Naive B cell (primary cell): ENCODE measurements at regions not wholly inside any gene's neighbourhood (a gene's known extent, or its start where the extent isn't known, plus 50 kb on each side); places are given as distances from the start of the nearest gene placed in this dataset.

Experiments used
- ATAC-seq, 2 donors: fragments of 150-1000 bp; cut with Tn5 transposase; 2 replicates each; pipeline ENCODE4 v1.10.0; 2021; ENCODE audit warnings: low read depth in 2 of 2, mild to moderate bottlenecking in 2 of 2, moderate library complexity in 2 of 2
- DNase-seq: peaks from one replicate; pipeline ENCODE4 v3.0.0; 2022
- H3K27ac Mint-ChIP-seq, 6 donors: one replicate each; pipeline ENCODE4 v1.8.0; 2020 to 2022; ENCODE audit warnings: mild to moderate bottlenecking in 6 of 6, mixed read lengths in 6 of 6, moderate library complexity in 5 of 6, inconsistent platforms in 2 of 6
- H3K27me3 Mint-ChIP-seq, 3 donors: one replicate each; pipeline ENCODE4 v1.8.0; 2021 to 2022; ENCODE audit warnings: mixed read lengths in 3 of 3, mild to moderate bottlenecking in 1 of 3
- H3K36me3 Mint-ChIP-seq, 2 donors: one replicate each; pipeline ENCODE4 v1.8.0; 2020 to 2022; ENCODE audit warnings: mixed read lengths in 2 of 2, inconsistent platforms in 1 of 2, mild to moderate bottlenecking in 1 of 2
- H3K4me1 Mint-ChIP-seq, 3 donors: one replicate each; pipeline ENCODE4 v1.8.0; 2020 to 2022; ENCODE audit warnings: mixed read lengths in 3 of 3, inconsistent platforms in 1 of 3, mild to moderate bottlenecking in 1 of 3, moderate library complexity in 1 of 3
- H3K4me3 Mint-ChIP-seq, 8 donors: one replicate each; pipeline ENCODE4 v1.8.0; 2020 to 2022; ENCODE audit warnings: mild to moderate bottlenecking in 8 of 8, mixed read lengths in 8 of 8, moderate library complexity in 8 of 8, inconsistent platforms in 2 of 8
- H3K9me3 Mint-ChIP-seq, 7 donors: one replicate each; pipeline ENCODE4 v1.8.0; 2020 to 2022; ENCODE audit warnings: mixed read lengths in 7 of 7, mild to moderate bottlenecking in 5 of 7, inconsistent platforms in 2 of 7, moderate library complexity in 1 of 7

DNA sequence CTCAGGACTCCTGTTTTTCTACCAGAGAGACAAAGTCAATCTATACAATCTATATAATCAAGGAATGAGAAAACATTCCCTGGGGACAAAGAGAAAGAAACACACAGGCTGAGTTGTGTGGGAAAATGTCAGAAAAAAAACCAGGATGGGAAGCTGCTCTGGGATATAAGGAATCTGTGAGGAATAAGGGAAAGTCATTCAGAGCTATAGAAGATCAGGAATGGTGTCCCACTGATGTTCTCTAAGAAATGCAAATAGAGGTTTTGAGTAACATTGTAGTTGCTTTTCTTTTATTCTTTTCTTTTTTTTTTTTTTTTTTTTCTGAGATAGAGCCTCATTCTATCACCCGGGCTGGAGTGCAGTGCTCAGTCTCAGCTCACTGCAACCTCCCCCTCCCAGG is 605.9 kb upstream of the KLF4 start:
- Mint-ChIP-seq H3K36me3 (peaks cover 0 to 1% of the 10 kb centered on the region in 2 donors), H3K27ac (peak overlapping the region in 3 of 6 donors; percentile 21 to 30 (median 22)), H3K4me3 (no peak overlapping the region), H3K9me3 (peaks cover 0 to 10% (median 0%) of the 10 kb centered on the region in 7 donors), H3K27me3 (peaks cover 0 to 5% (median 2%) of the 10 kb centered on the region in 3 donors), H3K4me1 (no peaks in the 10 kb centered on the region)
- DNase-seq, result no peak
- no peak for ATAC-seq

DNA sequence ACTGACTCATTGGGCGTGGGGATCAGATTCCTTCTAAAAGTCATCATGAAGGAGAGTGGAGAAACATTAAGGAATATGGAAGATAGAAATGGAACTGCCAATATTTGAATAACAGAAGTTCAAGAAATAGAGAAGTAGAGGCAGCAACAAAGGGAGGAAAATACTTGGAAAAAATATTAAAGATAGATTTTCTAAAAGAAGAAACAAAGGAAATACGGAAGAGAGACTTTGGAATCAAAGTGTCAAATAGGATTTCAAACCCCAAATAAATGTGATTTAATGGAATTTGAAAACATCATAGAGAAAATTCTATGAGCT is 605.1 kb upstream of the KLF4 start:
- DNase-seq, result no peak
- Mint-ChIP-seq H3K27ac (no peak overlapping the region), H3K9me3 (peaks cover 0 to 10% (median 2%) of the 10 kb centered on the region in 7 donors), H3K4me3 (no peak overlapping the region), H3K36me3 (peaks cover 0 to 4% of the 10 kb centered on the region in 2 donors), H3K27me3 (peaks cover 0 to 4% (median 3%) of the 10 kb centered on the region in 3 donors), H3K4me1 (no peaks in the 10 kb centered on the region)
- ATAC-seq, result no peak

DNA sequence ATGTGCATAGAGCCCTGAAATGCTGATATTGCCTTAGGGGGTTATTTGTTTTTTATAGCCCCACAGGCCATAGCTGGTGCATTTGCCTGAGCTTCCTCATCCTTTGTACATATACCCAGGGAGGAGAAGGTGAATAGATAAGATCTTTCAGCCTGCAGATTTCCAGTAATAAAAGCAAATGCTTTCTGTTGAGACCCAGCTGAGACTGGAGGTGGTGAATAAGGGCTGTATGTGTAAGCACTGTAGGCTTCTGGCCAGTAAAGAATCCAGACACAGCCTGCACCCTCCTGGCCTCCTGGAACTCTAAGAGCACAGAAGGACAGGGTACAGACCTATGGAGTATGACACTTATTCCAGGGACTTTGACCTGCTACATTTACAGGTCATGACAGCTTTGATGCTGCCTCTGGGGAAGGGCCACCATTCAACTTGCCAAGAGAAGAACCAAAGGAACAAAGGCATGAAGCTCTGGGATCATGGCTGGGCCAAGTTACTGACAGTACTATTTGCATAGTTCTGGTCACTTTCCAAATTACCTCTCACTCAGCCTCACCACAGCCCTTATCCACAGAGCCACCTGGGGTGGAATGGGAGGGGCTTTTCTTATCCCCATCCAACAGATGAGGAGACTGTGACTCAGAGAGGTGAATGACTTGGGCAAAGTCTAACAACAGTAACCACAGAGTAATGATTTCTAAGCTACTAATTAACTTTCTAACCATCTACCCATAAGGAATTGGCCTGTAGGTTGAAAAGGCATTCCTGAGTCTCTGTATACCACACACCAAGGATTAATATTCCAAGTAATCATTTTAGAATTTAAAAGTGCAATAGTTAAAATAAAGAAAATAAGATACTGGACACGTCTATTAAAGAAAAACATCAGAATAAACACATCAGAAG is 604.5 kb upstream of the KLF4 start:
- no peak overlapping the region for H3K4me3 Mint-ChIP-seq
- peaks cover 0 to 10% (median 5%) of the 10 kb centered on the region in 7 donors for H3K9me3 Mint-ChIP-seq
- H3K27ac Mint-ChIP-seq, result no peak overlapping the region
- ATAC-seq, result no peak
- peaks cover 0 to 6% of the 10 kb centered on the region in 2 donors for H3K36me3 Mint-ChIP-seq
- peaks cover 1 to 9% (median 5%) of the 10 kb centered on the region in 3 donors for H3K27me3 Mint-ChIP-seq
- no peaks in the 10 kb centered on the region for H3K4me1 Mint-ChIP-seq
- no peak for DNase-seq

DNA sequence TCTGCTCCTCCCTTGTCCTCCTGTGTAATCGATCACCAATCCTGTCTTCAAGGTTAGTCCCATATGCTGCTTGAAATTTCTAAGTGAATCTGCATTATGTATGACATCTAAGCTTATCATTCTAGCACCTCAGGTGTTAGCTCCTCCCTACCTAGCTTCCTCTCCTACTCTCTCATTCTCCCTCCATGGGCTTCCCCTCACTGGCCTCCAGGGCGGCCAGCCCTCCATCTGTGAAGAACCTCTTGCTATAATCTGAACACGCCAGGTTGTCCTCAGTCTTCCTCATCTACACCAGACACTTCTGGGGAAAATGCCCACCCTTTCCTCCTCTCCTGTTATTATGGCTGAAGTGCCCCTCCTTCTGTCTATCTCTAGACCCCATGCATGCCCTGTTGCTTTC is 599.3 kb upstream of the KLF4 start:
- DNase-seq (no peak), ATAC-seq (no peak)
- H3K4me1 Mint-ChIP-seq, result no peaks in the 10 kb centered on the region
- peaks cover 0 to 12% of the 10 kb centered on the region in 2 donors for H3K36me3 Mint-ChIP-seq
- peak overlapping the region in 1 of 8 donors; percentile 31 for H3K4me3 Mint-ChIP-seq
- H3K27me3 Mint-ChIP-seq, result peaks cover 7 to 19% (median 19%) of the 10 kb centered on the region in 3 donors
- peak overlapping the region in 2 of 6 donors; percentile 20 to 45 for H3K27ac Mint-ChIP-seq
- peaks cover 0 to 13% (median 6%) of the 10 kb centered on the region in 7 donors for H3K9me3 Mint-ChIP-seq

DNA sequence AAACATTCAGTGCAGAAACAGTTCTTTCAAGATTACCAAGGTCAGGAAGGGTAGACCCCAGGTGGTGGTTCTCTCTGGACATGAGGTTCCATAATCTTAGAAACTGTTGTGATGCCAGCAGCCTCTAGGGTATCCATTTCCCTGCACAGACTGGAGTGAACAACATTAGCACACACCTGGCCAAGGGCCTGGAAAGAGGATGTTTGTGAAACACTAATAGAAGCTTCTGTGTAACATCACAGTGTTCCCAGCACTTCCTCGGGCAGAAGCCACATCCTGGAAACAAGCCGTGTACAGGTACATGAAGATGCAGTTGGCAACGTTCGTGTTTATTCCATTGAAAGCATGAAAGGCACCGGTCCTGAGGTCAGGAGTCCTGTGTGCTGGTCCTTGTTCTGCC is 598.2 kb upstream of the KLF4 start:
- Mint-ChIP-seq H3K27me3 (peaks cover 11 to 26% (median 19%) of the 10 kb centered on the region in 3 donors), H3K36me3 (peaks cover 0 to 12% of the 10 kb centered on the region in 2 donors), H3K9me3 (peaks cover 0 to 17% (median 4%) of the 10 kb centered on the region in 7 donors), H3K4me3 (no peak overlapping the region), H3K27ac (no peak overlapping the region), H3K4me1 (no peaks in the 10 kb centered on the region)
- DNase-seq (no peak), ATAC-seq (no peak)

DNA sequence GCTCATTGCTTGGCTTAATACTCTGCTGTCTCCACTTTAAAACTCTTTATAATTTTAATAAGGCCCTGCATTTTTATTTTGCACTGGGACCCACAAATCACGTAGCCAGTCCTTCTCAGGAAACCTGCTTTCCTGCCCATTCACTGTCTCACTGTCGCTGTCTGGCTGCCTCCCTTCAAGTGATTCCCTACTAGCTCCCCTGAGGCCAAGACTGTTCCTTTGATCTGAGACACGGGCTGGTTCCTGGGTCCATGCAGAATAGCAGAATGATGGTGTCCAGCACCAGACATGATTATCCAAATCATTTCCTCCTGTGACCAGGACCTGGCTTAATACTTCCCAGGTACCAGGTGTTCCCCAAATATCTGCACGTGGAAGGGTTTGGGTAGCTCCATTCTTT is 597.1 kb upstream of the KLF4 start:
- Mint-ChIP-seq H3K9me3 (peaks cover 0 to 17% (median 2%) of the 10 kb centered on the region in 7 donors), H3K27ac (peak overlapping the region in 1 of 6 donors; percentile 52), H3K27me3 (peaks cover 11 to 26% (median 19%) of the 10 kb centered on the region in 3 donors), H3K4me1 (no peaks in the 10 kb centered on the region), H3K36me3 (peaks cover 0 to 12% of the 10 kb centered on the region in 2 donors), H3K4me3 (no peak overlapping the region)
- ATAC-seq, result no peak
- no peak for DNase-seq

DNA sequence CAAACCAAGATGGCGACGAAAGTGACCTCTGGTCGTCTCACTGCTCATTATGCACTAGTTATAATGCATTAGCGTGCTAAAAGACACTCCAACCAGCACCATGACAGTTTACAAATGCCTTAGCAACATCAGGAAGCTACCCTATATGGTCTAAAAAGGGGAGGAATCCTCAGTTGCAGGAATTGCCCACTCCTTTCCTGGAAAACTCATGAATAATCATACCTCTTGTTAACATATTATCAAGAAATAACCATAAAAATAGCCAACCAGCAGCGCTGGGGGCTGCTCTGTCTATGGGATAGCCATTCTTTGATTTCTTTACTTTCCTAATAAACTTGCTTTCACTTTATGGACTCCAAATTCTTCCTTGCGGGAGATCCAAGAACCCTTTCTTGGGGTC is 595.7 kb upstream of the KLF4 start:
- Mint-ChIP-seq H3K4me1 (no peaks in the 10 kb centered on the region), H3K27ac (no peak overlapping the region), H3K36me3 (peaks cover 0 to 12% of the 10 kb centered on the region in 2 donors), H3K9me3 (peaks cover 0 to 17% (median 2%) of the 10 kb centered on the region in 7 donors), H3K27me3 (peaks cover 11 to 26% (median 19%) of the 10 kb centered on the region in 3 donors), H3K4me3 (no peak overlapping the region)
- ATAC-seq, result no peak
- DNase-seq, result no peak

DNA sequence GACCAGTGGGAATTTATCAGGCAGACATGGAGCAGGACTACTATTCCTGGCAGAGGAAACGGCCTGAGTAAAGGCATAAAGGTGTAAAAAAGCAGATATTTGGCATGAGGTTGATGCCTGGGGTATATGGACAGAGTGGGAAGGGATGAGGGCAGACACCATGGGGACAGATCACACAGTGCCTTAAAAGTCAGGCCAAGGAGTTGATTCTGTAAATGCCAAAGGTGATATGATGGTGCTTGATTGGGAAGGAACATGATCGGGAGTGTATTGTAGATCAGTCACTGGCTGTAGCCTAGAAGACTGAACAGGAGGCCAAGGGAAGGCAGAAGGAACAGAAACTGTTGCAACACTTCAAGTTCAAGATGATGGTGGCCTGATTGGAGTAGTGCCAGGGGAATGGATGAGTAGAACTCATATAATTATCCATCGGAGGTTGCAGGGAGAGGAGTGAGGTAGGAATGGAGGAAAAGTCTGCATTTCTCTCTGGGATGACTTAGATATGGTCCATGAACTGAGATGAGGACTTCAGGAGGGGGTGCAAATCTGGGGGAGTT is 594.3 kb upstream of the KLF4 start:
- H3K4me3 Mint-ChIP-seq, result no peak overlapping the region
- H3K27me3 Mint-ChIP-seq, result peaks cover 8 to 17% (median 14%) of the 10 kb centered on the region in 3 donors
- peaks cover 0 to 7% of the 10 kb centered on the region in 2 donors for H3K36me3 Mint-ChIP-seq
- H3K4me1 Mint-ChIP-seq, result no peaks in the 10 kb centered on the region
- ATAC-seq (no peak), DNase-seq (no peak)
- H3K9me3 Mint-ChIP-seq, result peaks cover 0 to 11% (median 2%) of the 10 kb centered on the region in 7 donors
- H3K27ac Mint-ChIP-seq, result peak overlapping the region in 2 of 6 donors; percentile 1 to 42

DNA sequence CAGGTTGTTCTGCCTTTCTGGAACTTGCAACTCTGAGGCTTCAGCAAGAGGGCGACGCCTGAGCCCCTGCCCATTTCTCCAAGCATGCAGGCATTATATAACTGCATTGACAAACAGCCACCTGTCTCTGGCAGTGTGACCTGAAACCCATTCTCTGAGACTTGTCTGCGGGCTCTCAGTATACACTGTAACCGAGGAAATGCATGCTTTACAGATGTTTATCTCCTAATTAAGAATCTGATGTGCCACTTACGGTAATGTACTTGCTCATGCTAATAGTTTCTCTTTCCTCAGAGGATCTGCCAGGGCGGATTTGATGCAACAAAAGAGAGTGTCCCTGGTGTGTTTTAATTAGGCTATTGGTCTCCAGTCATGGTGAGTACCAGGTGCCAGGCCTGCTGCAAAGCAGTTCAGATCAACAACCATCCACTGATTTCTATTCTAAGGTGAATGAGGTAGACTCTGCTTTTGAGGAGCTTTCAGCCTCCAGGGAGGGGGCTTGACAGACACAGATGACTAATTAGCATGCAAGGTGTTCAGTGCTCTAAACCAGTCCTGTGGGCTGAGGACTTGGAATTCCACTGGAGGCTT is 593.7 kb upstream of the KLF4 start:
- H3K36me3 Mint-ChIP-seq, result peaks cover 0 to 7% of the 10 kb centered on the region in 2 donors
- DNase-seq, result no peak

DNA sequence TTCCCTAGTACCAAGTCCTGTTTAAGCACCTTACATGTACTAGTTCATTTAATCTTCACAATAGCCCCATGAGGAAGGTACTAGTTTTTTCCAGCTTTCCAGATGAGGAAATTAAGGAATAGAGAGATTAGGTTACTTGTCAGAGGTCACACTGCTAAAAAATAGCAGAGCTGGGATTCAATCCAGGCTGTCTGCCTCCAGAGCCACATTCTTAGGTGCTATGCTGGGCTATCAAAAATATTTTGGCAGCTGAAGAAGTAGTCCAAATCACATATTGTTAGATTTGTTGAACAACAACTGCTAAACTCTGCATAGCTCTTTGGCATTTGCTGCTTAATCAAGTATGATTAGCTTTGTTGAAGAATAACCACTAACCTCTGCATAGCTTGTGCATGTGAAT is 591.5 kb upstream of the KLF4 start:
- Mint-ChIP-seq H3K4me3 (no peak overlapping the region), H3K9me3 (peaks cover 0 to 16% (median 3%) of the 10 kb centered on the region in 7 donors), H3K36me3 (no peaks in the 10 kb centered on the region), H3K27ac (no peak overlapping the region), H3K27me3 (peaks cover 5 to 24% (median 11%) of the 10 kb centered on the region in 3 donors), H3K4me1 (no peaks in the 10 kb centered on the region)
- DNase-seq, result no peak
- ATAC-seq, result no peak

More for the DNA sequence above, 593.7 kb upstream of the KLF4 start:
- Mint-ChIP-seq H3K27ac (peak overlapping the region in 1 of 6 donors; percentile 10), H3K4me3 (no peak overlapping the region), H3K9me3 (peaks cover 0 to 11% (median 3%) of the 10 kb centered on the region in 7 donors), H3K4me1 (no peaks in the 10 kb centered on the region), H3K27me3 (peaks cover 7 to 18% (median 14%) of the 10 kb centered on the region in 3 donors)
- no peak for ATAC-seq

DNA sequence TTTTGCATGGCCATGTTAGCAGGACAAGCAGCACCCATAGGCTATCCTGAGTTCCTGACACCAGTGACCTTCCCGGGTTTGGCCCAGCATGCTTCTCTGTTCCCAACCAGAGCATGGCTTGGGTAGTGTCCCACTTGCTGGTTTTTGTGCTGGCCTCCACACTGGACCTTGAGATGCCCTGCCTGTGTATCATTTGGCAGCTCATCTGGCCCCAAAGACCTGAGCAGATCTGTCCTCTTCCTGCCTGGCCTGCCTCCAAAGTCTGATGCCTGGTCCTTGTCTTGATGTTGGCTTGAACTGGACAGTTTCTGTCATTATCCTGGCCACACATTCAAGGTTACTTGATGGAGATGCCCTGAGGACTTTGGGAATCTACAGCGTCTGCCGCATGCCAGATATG is 590.7 kb upstream of the KLF4 start:
- H3K9me3 Mint-ChIP-seq, result peaks cover 0 to 16% (median 3%) of the 10 kb centered on the region in 7 donors
- ATAC-seq, result no peak
- no peak for DNase-seq
- H3K36me3 Mint-ChIP-seq, result no peaks in the 10 kb centered on the region
- H3K4me1 Mint-ChIP-seq, result no peaks in the 10 kb centered on the region
- H3K27me3 Mint-ChIP-seq, result peaks cover 5 to 24% (median 11%) of the 10 kb centered on the region in 3 donors
- H3K27ac Mint-ChIP-seq, result no peak overlapping the region
- H3K4me3 Mint-ChIP-seq, result no peak overlapping the region

DNA sequence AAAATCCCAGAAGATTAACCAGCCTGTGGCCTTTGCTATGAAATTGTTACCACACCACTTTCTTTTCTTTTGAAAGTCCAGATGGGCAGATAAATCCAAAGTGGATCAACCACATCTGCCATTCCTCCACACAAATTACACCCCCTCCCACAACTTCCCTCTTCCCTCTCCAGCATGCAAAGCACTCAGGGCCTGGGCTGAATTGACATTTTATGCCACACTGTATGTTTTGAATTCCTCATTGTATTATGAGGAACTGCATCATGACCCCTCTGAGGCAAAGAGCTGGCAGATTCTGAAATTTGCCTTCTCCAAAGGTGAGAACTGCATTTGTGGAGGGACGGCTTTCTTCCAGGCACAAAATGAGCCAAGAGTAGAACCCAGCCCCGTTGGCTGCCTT is 589.2 kb upstream of the KLF4 start:
- no peaks in the 10 kb centered on the region for H3K4me1 Mint-ChIP-seq
- H3K4me3 Mint-ChIP-seq, result no peak overlapping the region
- DNase-seq, result no peak
- no peaks in the 10 kb centered on the region for H3K36me3 Mint-ChIP-seq
- peak overlapping the region in 1 of 6 donors; percentile 1 for H3K27ac Mint-ChIP-seq
- peaks cover 0 to 13% (median 8%) of the 10 kb centered on the region in 3 donors for H3K27me3 Mint-ChIP-seq
- no peak for ATAC-seq
- H3K9me3 Mint-ChIP-seq, result peaks cover 0 to 7% (median 2%) of the 10 kb centered on the region in 7 donors

DNA sequence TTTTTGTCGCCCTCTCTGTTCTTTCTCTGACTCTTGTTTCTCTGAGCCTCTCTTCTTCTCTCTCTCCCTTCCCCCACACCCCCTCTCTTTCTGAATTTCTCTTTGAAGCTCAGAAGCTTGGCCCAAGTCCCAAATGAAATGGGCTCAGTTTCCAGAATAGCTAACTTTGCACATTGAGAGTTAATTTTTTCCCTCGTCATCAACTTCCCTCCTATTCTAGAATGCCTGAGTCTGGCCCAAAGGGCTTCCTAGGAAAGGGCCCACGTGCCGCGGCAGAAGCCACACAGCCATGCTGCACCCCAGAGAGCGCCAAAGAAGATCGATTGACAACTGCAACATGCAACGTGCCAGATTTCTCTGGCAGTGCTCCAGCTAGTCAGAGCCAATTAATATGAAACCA is 588.8 kb upstream of the KLF4 start:
- peaks cover 0 to 4% (median 0%) of the 10 kb centered on the region in 7 donors for H3K9me3 Mint-ChIP-seq
- H3K4me1 Mint-ChIP-seq, result no peaks in the 10 kb centered on the region
- no peak overlapping the region for H3K4me3 Mint-ChIP-seq
- no peak for ATAC-seq
- H3K27ac Mint-ChIP-seq, result no peak overlapping the region
- H3K27me3 Mint-ChIP-seq, result peaks cover 0 to 8% (median 5%) of the 10 kb centered on the region in 3 donors
- no peak for DNase-seq
- H3K36me3 Mint-ChIP-seq, result no peaks in the 10 kb centered on the region
